ENCODE measurements at regions not wholly inside any gene's neighbourhood (a gene's known extent, or its start where the extent isn't known, plus 50 kb on each side); places are given as distances from the start of the nearest gene placed in this dataset.

GRCh38 chr6:142601427-142601826 is 299.6 kb downstream of the ADGRG6 start:
- Histone ChIP-seq H3K4me2 (ENCODE audit: low read length) (no peak overlapping the region), H3K4me1 (ENCODE audit: insufficient read depth, low read length, poor library complexity, severe bottlenecking) (no peaks in the 10 kb centered on the region), H2AFZ (ENCODE audit: low read length) (no peak overlapping the region), H3K9me3 (ENCODE audit: low read length) (no peaks in the 10 kb centered on the region), H3K27ac (ENCODE audit: low read depth, low read length, poor library complexity, severe bottlenecking) (no peak overlapping the region), H3K4me3 (ENCODE audit: low read depth, low read length, poor library complexity, severe bottlenecking) (no peak overlapping the region), H3K79me2 (ENCODE audit: insufficient read depth, low read depth, low read length) (no peaks in the 10 kb centered on the region), H4K20me1 (ENCODE audit: insufficient read depth, low read length) (no peaks in the 10 kb centered on the region), H3K36me3 (ENCODE audit: insufficient read depth, low read length) (no peaks in the 10 kb centered on the region), H3K9me2 (ENCODE audit: insufficient read depth, low read length) (no peaks in the 10 kb centered on the region)
- ChIA-PET POLR2A (no interaction called here), CTCF (ENCODE audit: unreplicated experiment) (no interaction called here)
- DNase-seq (ENCODE audit: low spot score): no peak
- TF ChIP-seq CTCF (conservative IDR thresholded peaks at IDR 0.05; ENCODE audit: low read length) (no peak), EZH2phosphoT487 (IDR thresholded peaks at IDR 0.05; ENCODE audit: borderline replicate concordance, low read depth, low read length) (no peak)
- no TSS peak for BruUV-seq (replicated peaks)
- intact Hi-C loops (cut with micrococcal nuclease; ENCODE audit: unreplicated experiment): no loop called here

- Histone ChIP-seq H3K4me3 (ENCODE audit: low read depth, low read length, poor library complexity, severe bottlenecking) (no peak overlapping the region), H3K4me2 (ENCODE audit: low read length) (no peak overlapping the region), H4K20me1 (ENCODE audit: insufficient read depth, low read length) (no peaks in the 10 kb centered on the region), H3K79me2 (ENCODE audit: insufficient read depth, low read depth, low read length) (no peaks in the 10 kb centered on the region), H3K36me3 (ENCODE audit: insufficient read depth, low read length) (no peaks in the 10 kb centered on the region), H3K9me3 (ENCODE audit: low read length) (no peaks in the 10 kb centered on the region), H3K4me1 (ENCODE audit: insufficient read depth, low read length, poor library complexity, severe bottlenecking) (no peaks in the 10 kb centered on the region), H3K27ac (ENCODE audit: low read depth, low read length, poor library complexity, severe bottlenecking) (no peak overlapping the region), H2AFZ (ENCODE audit: low read length) (no peak overlapping the region), H3K9me2 (ENCODE audit: insufficient read depth, low read length) (no peaks in the 10 kb centered on the region)
- ChIA-PET CTCF (ENCODE audit: unreplicated experiment) (no interaction called here), POLR2A (interaction anchor here (0.8 kb wide), 1 partner anchor 8 kb away, joined by 3 read pairs; no protein-coding TSS in a partner anchor)
- TF ChIP-seq CTCF (conservative IDR thresholded peaks at IDR 0.05; ENCODE audit: low read length) (no peak), EZH2phosphoT487 (IDR thresholded peaks at IDR 0.05; ENCODE audit: borderline replicate concordance, low read depth, low read length) (no peak)
- no TSS peak for BruUV-seq (replicated peaks)
- DNase-seq (ENCODE audit: low spot score): no peak
- intact Hi-C loops (cut with micrococcal nuclease; ENCODE audit: unreplicated experiment): no loop called here
Measured at GRCh38 chr6:142602972-142603371, 301.2 kb downstream of the ADGRG6 start.

- BruUV-seq (replicated peaks): no TSS peak
- no peak overlapping the region for H3K4me3 ChIP-seq (ENCODE audit: low read depth, low read length, poor library complexity, severe bottlenecking)
- no peaks in the 10 kb centered on the region for H3K36me3 ChIP-seq (ENCODE audit: insufficient read depth, low read length)
- intact Hi-C loops (cut with micrococcal nuclease; ENCODE audit: unreplicated experiment): no loop called here
- H3K4me2 ChIP-seq (ENCODE audit: low read length): no peak overlapping the region
- DNase-seq (ENCODE audit: low spot score): no peak
- no peak overlapping the region for H3K27ac ChIP-seq (ENCODE audit: low read depth, low read length, poor library complexity, severe bottlenecking)
- TF ChIP-seq CTCF (conservative IDR thresholded peaks at IDR 0.05; ENCODE audit: low read length): no peak
- TF ChIP-seq EZH2phosphoT487 (IDR thresholded peaks at IDR 0.05; ENCODE audit: borderline replicate concordance, low read depth, low read length): no peak
- H4K20me1 ChIP-seq (ENCODE audit: insufficient read depth, low read length): no peaks in the 10 kb centered on the region
- no peaks in the 10 kb centered on the region for H3K4me1 ChIP-seq (ENCODE audit: insufficient read depth, low read length, poor library complexity, severe bottlenecking)
- H2AFZ ChIP-seq (ENCODE audit: low read length): no peak overlapping the region
- H3K79me2 ChIP-seq (ENCODE audit: insufficient read depth, low read depth, low read length): no peaks in the 10 kb centered on the region
- H3K9me2 ChIP-seq (ENCODE audit: insufficient read depth, low read length): no peaks in the 10 kb centered on the region
- no peaks in the 10 kb centered on the region for H3K9me3 ChIP-seq (ENCODE audit: low read length)
- POLR2A ChIA-PET: no interaction called here
- CTCF ChIA-PET (ENCODE audit: unreplicated experiment): no interaction called here
Measured at GRCh38 chr6:142605922-142606485, 304.2 kb downstream of the ADGRG6 start.
